ENCODE measurements at regions not wholly inside any gene's neighbourhood (a gene's known extent, or its start where the extent isn't known, plus 50 kb on each side); places are given as distances from the start of the nearest gene placed in this dataset.

DNA sequence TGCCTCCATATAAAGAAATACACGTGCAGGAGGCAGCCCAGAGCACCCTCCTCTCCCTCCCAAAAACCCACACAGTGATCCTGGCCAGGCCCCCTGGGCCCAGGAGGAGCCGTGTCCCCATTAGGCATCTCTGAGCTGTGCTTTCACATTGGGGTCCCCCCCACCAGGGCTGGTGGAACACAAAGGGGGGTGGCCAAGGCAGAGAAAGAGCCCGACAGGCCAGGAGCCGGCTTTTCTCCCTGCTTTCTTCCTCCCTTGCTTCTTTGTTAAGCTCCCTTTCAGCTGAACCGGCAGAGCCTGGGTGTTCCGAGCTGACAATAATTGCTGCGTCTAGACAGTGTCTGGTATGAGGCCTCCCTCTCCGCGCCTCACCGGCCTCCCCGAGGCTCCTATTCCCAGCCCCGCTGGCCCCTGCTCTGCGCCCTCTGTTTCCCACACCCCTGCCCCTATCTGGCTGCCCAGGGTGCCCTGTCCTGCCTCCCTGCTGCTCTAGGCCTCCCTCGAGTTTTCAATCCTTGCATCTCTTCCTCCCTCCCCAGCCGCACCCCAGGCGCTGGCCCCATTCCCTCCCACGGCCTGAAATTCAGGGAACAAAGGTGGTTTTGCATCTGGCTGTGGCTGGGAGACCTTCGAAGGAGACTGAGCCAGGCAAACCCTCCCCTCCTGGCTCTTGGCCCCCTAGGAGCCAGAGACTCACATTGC is 120.6 kb downstream of the C9orf50 start:
- ATAC-seq: no peak
- no peaks in the 10 kb centered on the region for H3K9me3 ChIP-seq
- WGBS, 3 donors: 58 to 69% (median 67%) methylated on average over 18 of the region's 18 CpGs
- H3K4me1 ChIP-seq: peaks cover 14% of the 10 kb centered on the region
- DNase-seq: peak in 1 of 2 donors; percentile 46
- TF ChIP-seq, protein P1, sequence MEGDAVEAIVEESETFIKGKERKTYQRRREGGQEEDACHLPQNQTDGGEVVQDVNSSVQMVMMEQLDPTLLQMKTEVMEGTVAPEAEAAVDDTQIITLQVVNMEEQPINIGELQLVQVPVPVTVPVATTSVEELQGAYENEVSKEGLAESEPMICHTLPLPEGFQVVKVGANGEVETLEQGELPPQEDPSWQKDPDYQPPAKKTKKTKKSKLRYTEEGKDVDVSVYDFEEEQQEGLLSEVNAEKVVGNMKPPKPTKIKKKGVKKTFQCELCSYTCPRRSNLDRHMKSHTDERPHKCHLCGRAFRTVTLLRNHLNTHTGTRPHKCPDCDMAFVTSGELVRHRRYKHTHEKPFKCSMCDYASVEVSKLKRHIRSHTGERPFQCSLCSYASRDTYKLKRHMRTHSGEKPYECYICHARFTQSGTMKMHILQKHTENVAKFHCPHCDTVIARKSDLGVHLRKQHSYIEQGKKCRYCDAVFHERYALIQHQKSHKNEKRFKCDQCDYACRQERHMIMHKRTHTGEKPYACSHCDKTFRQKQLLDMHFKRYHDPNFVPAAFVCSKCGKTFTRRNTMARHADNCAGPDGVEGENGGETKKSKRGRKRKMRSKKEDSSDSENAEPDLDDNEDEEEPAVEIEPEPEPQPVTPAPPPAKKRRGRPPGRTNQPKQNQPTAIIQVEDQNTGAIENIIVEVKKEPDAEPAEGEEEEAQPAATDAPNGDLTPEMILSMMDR (IDR thresholded peaks at IDR 0.05): no peak
- H3K36me3 ChIP-seq (ENCODE audit: insufficient read depth in 1 of 2, low read depth in 1 of 2): peaks cover 0 to 10% of the 10 kb centered on the region in 2 donors
- intact Hi-C loops (cut with DNase I): no loop called here
- peak overlapping the region; percentile 92 for H3K27ac ChIP-seq
- no peaks in the 10 kb centered on the region for H3K27me3 ChIP-seq (ENCODE audit: insufficient read depth in 3 of 3, low read length in 2 of 3)
- H3K4me3 ChIP-seq: no peak overlapping the region

DNA sequence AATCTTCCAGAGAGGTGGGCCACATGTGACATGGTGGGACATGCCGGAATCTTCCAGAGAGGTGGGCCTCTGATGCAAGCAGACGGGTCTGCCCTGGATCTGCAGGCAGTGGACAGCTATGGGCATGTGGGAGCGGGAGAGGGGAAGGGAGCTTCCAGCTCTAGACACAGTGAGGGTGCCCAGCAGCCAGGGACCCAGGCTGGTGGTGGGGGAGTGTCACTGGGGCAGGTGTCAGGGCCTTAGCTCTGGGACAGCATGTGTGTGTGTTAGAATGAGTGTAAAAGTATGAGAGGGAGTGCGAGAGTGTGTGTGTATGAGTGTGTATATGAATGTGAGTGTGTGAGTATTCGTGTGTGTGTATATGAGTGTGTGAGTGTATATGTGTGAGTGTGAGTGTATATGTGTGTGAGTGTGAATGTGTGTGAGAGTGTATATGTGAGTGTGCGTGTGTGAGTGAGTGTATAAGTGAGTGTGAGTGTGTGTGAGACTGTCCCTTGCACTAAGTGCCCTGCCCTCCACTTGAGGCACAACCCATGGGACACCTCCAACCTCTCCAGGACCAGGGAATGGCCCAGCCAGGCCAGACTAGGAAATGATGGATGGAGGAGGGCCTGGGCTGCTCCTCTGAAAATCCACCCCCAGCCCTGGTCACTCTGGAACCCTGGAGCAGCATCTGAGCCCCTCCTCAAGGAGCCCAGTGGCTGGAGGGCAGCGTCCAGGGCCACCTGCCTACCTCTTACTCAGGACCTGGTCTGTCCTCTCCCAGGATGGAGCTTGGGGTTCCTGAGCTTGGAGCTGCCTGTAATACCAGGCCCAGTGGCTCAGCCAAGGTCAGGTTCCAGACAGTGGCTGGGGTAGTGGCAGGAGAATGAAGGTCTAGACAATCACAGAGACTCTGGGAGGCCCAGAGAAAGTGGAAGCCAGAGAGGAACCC is 122.2 kb downstream of the C9orf50 start:
- Histone ChIP-seq H3K9me3 (no peaks in the 10 kb centered on the region), H3K4me3 (peak overlapping the region; percentile 81), H3K36me3 (ENCODE audit: insufficient read depth in 1 of 2, low read depth in 1 of 2) (peaks cover 0 to 9% of the 10 kb centered on the region in 2 donors), H3K27me3 (ENCODE audit: insufficient read depth in 3 of 3, low read length in 2 of 3) (no peaks in the 10 kb centered on the region), H3K4me1 (peaks cover 20% of the 10 kb centered on the region), H3K27ac (peak overlapping the region; percentile 92)
- WGBS, 3 donors: 77 to 94% (median 89%) methylated on average over 7 of the region's 7 CpGs
- peak in 1 of 2 donors; percentile 52 for DNase-seq
- TF ChIP-seq, protein P1 (IDR thresholded peaks at IDR 0.05): no peak
- intact Hi-C loops (cut with DNase I): loop anchor here (5.0 to 10.0 kb wide), 3 partner anchors 49 to 364 kb away; no protein-coding TSS in a partner anchor
- ATAC-seq: no peak

DNA sequence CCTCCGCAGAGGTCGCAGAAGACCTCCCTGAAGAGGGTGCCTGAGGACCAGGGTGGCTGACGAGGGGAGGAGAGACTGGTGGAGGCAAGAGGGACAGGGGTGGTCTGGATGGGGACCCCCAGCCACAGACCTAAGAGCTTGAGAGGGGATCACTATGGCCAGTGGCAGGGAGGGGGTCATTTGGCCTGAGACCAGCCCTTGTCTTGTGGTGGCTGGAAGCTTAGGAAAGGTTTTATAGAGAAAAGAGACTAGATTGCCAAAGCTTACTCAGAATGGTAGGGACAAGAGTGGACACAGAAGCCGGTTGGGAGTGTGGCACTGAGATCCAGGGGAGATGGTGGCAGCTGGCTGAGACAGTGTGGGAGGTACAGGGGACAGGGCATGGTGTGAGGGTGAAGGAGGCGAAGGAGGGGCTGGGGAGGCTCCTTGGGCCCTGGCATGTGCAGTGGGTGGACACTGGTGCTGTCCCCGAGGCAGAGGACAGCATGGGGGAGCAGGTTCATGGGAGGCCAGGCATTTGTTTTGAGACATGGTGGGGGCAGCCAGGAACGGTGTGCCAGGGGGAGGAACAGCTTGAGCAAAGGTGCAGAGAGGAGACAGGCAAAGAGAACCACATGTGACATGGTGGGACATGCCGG is 123.0 kb downstream of the C9orf50 start:
- Histone ChIP-seq H3K4me3 (peak overlapping the region; percentile 81), H3K4me1 (peaks cover 26% of the 10 kb centered on the region), H3K36me3 (ENCODE audit: insufficient read depth in 1 of 2, low read depth in 1 of 2) (peaks cover 0 to 2% of the 10 kb centered on the region in 2 donors), H3K27ac (peak overlapping the region; percentile 92), H3K27me3 (ENCODE audit: insufficient read depth in 3 of 3, low read length in 2 of 3) (no peaks in the 10 kb centered on the region), H3K9me3 (no peaks in the 10 kb centered on the region)
- intact Hi-C loops (cut with DNase I): loop anchor here (5.0 to 10.0 kb wide), 3 partner anchors 49 to 363 kb away; no protein-coding TSS in a partner anchor
- DNase-seq (peak in 1 of 2 donors; percentile 54), ATAC-seq (no peak)
- TF ChIP-seq, protein P1 (IDR thresholded peaks at IDR 0.05): no peak
- 58 to 66% (median 59%) methylated on average over 8 of the region's 8 CpGs for WGBS, 3 donors

DNA sequence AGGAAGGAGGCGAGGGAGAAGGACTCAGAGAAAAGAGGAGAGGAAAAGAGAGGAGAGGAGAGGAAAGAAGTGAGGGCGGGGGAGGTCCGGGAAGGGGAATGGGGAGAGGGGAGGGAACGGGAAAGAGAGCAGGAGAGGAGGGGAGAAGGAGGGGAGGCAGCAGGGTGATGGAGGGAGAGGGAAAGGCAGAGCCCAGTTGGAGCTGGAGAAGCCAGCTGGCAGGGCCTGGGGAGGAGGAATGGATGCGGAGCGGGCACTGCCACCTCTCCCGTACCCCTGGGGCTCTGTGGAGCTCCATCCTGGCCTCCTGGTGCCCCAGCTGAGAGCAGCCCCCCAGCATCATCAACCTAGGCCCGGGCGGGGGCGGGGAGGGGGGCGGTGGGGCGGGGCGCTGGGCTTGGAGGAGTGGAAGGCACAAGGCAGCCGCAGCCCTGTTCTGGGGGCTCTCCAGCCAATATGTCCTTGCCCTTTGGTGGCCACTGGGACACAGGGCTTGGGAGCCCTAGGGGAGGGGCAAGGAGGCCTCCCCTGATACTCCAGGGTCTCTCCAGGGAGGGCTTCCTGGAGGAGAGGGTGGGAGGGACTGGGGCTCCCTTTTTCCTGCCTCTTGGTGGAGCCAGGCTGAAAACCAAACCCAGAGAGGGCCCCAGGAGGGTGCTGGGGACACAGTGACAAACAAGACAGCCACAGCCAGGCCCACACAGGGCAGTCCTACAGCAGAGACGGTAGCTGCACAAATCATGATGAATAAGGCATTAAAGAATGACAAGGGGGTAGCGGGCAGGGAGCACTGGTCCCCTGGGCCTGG is 123.7 kb downstream of the C9orf50 start:
- H3K9me3 ChIP-seq: no peaks in the 10 kb centered on the region
- 15 to 25% (median 19%) methylated on average over 13 to 16 of the region's 16 CpGs for WGBS, 3 donors
- DNase-seq (peak in 1 of 2 donors; percentile 56), ATAC-seq (peak; percentile 7 to 16 (median 13))
- H3K4me3 ChIP-seq: peak overlapping the region; percentile 81
- no peaks in the 10 kb centered on the region for H3K27me3 ChIP-seq (ENCODE audit: insufficient read depth in 3 of 3, low read length in 2 of 3)
- intact Hi-C loops (cut with DNase I): loop anchor here (5.0 to 10.0 kb wide), 3 partner anchors 50 to 362 kb away; no protein-coding TSS in a partner anchor
- TF ChIP-seq, protein P1 (IDR thresholded peaks at IDR 0.05): no peak
- H3K36me3 ChIP-seq (ENCODE audit: insufficient read depth in 1 of 2, low read depth in 1 of 2): peaks cover 0 to 2% of the 10 kb centered on the region in 2 donors
- H3K27ac ChIP-seq: peak overlapping the region; percentile 92
- H3K4me1 ChIP-seq: peaks cover 26% of the 10 kb centered on the region

All from psoas muscle (tissue), 7 donors.